ENCODE measurements at regions not wholly inside any gene's neighbourhood (a gene's known extent, or its start where the extent isn't known, plus 50 kb on each side); places are given as distances from the start of the nearest gene placed in this dataset.

DNA sequence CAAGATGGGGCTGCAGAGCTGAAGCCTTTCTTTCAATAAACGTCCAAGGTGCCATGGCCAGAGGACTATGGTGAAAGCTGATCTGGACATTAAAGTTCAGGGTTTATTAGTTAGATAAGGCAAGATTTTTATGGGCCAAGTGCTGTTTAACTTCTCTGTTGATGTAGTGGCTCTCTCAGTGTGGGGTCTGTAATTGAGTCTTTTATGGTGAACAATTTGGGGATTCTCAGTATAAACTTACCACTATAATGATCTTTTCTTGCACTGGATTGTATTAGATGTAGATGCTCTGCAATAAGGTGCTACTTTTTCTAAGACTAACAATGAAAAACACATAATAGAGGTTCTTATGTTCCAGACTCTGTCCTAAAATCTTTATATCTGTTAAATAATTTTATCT is 190.1 kb upstream of the KLF12 start:
- TF ChIP-seq POLR2AphosphoS5 (IDR thresholded peaks at IDR 0.05), result no peak
- TF ChIP-seq POLR2A (IDR thresholded peaks at IDR 0.05), result no peak
- TF ChIP-seq, protein P1, sequence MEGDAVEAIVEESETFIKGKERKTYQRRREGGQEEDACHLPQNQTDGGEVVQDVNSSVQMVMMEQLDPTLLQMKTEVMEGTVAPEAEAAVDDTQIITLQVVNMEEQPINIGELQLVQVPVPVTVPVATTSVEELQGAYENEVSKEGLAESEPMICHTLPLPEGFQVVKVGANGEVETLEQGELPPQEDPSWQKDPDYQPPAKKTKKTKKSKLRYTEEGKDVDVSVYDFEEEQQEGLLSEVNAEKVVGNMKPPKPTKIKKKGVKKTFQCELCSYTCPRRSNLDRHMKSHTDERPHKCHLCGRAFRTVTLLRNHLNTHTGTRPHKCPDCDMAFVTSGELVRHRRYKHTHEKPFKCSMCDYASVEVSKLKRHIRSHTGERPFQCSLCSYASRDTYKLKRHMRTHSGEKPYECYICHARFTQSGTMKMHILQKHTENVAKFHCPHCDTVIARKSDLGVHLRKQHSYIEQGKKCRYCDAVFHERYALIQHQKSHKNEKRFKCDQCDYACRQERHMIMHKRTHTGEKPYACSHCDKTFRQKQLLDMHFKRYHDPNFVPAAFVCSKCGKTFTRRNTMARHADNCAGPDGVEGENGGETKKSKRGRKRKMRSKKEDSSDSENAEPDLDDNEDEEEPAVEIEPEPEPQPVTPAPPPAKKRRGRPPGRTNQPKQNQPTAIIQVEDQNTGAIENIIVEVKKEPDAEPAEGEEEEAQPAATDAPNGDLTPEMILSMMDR (IDR thresholded peaks at IDR 0.05), result no peak
